ENCODE measurements at regions not wholly inside any gene's neighbourhood (a gene's known extent, or its start where the extent isn't known, plus 50 kb on each side); places are given as distances from the start of the nearest gene placed in this dataset.

- no peak for TF ChIP-seq CTCF (IDR thresholded peaks at IDR 0.05; ENCODE audit: control insufficient read depth, extremely low read depth, insufficient read depth)
- H3K4me3 ChIP-seq (ENCODE audit: low read depth, low read length) = no peak overlapping the region
- no peak for DNase-seq (ENCODE audit: low read depth)
Measured at GRCh38 chr9:16071400-16071799, 518.6 kb downstream of the CCDC171 start.

GRCh38 chr9:16074963-16075362, 522.1 kb downstream of the CCDC171 start:
- no peak for TF ChIP-seq CTCF (IDR thresholded peaks at IDR 0.05; ENCODE audit: control insufficient read depth, extremely low read depth, insufficient read depth)
- H3K4me3 ChIP-seq (ENCODE audit: low read depth, low read length) = no peak overlapping the region
- DNase-seq (ENCODE audit: low read depth) = no peak

GRCh38 chr9:16075696-16076095, 522.9 kb downstream of the CCDC171 start:
- no peak for TF ChIP-seq CTCF (IDR thresholded peaks at IDR 0.05; ENCODE audit: control insufficient read depth, extremely low read depth, insufficient read depth)
- no peak overlapping the region for H3K4me3 ChIP-seq (ENCODE audit: low read depth, low read length)
- no peak for DNase-seq (ENCODE audit: low read depth)

- no peak for DNase-seq (ENCODE audit: low read depth)
- TF ChIP-seq CTCF (IDR thresholded peaks at IDR 0.05; ENCODE audit: control insufficient read depth, extremely low read depth, insufficient read depth) = no peak
- H3K4me3 ChIP-seq (ENCODE audit: low read depth, low read length) = no peak overlapping the region
Measured at GRCh38 chr9:16076511-16076910, 523.7 kb downstream of the CCDC171 start.

GRCh38 chr9:16082796-16083195, 530.0 kb downstream of the CCDC171 start:
- H3K4me3 ChIP-seq (ENCODE audit: low read depth, low read length) = no peak overlapping the region
- DNase-seq (ENCODE audit: low read depth) = no peak
- TF ChIP-seq CTCF (IDR thresholded peaks at IDR 0.05; ENCODE audit: control insufficient read depth, extremely low read depth, insufficient read depth) = no peak

- H3K4me3 ChIP-seq (ENCODE audit: low read depth, low read length) = no peak overlapping the region
- no peak for DNase-seq (ENCODE audit: low read depth)
- no peak for TF ChIP-seq CTCF (IDR thresholded peaks at IDR 0.05; ENCODE audit: control insufficient read depth, extremely low read depth, insufficient read depth)
Measured at GRCh38 chr9:16085167-16085726, 532.4 kb downstream of the CCDC171 start.

GRCh38 chr9:16090907-16091629, 538.2 kb downstream of the CCDC171 start:
- no peak overlapping the region for H3K4me3 ChIP-seq (ENCODE audit: low read depth, low read length)
- DNase-seq (ENCODE audit: low read depth) = no peak
- TF ChIP-seq CTCF (IDR thresholded peaks at IDR 0.05; ENCODE audit: control insufficient read depth, extremely low read depth, insufficient read depth) = no peak
